GM18511 (cell line): ENCODE measurements at regions not wholly inside any gene's neighbourhood (a gene's known extent, or its start where the extent isn't known, plus 50 kb on each side); places are given as distances from the start of the nearest gene placed in this dataset.
A peak's percentile ranks its signal among the peaks of the same experiment; 100 is the strongest.

Experiments used
- ATAC-seq: cut with Tn5 transposase; IDR thresholded peaks from one replicate; pipeline ENCODE4 v1.9.1; 2021; ENCODE audit warnings: mild to moderate bottlenecking, moderate library complexity; ENCODE audit not compliant: unreplicated experiment

DNA sequence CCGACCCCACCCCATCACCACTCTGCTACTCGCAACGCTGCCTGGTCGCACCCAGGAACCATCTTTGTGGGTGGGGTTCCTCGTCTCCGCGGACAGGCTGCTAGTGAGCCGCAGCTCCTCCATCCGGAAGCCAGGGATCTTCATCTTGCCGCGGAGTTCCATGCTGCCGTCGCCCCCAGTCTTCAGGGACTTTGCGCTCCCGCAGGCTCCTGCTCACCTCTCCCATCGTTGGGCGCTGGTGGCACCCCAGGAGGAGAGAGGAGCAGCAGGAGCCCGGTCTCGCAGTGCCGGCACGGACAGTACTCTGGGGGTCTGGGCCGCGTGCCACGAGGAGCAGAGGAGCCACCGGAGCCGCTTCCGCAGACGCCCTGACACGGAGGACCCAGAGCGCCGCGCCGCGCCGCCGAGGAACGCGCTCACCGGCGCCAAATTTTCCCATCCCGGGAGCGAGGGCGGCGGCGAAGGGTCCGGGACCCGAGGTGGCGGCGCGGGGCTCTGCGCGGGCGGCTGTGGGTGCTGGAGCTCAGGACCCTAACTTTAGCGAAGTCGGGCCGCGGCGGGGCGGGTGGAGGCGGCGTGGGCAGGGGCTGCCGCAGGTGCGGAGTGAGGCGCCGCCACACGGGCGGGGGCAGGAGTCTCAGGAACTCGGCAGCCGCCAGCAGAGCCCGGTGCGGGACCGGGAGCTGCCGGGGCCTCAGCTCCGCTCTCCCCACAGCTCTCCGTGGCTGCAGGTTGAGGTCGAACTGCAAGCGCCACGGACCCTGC is 750.1 kb upstream of the SORCS1 start:
- ATAC-seq = no peak

DNA sequence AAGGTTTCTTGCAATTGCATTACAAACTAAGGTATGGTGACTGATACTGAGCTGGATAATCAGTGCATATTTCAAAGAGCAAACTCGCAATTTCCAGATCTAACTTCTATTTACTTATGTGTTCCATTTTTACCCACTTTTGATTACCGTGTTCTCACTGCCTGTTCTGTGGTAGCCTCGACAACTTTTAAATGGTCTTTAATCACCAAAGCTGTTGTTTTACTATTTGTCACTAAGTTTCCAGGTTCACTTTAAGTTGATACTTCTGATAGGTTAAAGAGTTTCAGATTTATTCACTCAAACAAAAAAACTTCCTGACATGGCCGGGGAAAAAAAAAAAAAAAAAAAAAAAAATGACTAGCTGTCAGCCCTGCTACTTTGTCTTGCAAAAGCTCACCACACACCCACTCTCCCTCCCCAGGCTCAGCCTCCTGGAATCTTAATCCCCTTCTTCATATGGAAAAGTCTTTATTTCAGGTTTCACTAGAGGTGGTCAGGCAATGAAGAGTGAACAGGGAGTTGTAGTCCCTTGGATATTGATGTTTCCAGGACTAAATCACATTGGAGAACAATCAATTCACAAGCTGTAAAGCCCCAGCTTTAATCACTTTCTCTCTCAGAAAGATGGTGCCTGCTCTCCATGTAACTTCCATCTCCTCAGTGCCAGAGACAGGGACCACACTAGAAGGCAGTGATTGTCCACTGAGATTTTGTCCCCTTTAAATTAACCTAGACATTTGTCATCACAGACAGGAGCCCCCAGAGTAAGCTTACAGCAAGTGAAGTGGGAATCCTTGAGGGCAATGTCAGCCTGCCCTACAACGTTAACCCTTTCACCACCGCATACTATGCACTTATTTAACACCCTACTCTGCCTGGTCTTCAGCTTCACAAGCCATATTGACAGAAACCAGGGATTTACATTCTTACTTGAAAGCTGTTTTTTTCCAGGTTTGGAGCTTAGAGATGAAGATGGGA is 749.1 kb upstream of the SORCS1 start:
- ATAC-seq = no peak

DNA sequence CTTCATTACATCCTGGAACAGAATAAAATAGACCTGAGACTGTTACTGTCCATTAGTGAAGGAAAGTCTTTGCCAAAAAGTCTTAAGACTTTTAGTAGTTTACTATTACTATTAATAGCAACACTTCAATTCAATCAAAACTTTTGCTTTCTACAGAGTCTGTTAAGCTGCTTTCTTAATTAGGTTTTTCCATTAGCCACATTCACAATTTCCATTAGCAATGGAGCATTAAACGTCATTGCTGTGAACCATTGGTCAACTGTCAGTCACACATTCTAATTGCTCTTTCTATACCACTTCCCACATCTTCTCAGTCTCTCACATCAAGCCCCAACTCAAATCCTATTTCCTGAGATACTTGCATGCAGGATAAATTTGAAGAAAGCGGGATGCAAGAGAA is 736.6 kb upstream of the SORCS1 start:
- no peak for ATAC-seq

DNA sequence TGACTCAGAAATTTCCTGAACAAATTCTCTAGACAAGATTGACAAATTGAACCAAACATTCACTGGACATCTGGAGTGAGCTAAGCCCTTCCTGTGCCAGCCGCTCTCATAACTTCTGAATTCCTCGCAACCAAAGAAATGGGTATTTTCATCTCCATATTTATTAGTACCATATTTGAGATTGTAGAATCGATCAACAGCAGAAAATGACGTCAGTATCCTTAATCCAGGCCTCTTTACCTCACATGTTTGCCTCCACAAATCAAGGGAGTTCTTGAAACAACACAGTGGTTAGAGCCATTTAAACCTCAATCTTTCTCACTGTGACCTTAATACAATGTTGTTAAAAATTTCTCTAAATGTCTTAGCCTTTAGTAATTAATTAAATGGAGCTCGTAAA is 735.6 kb upstream of the SORCS1 start:
- ATAC-seq = no peak

DNA sequence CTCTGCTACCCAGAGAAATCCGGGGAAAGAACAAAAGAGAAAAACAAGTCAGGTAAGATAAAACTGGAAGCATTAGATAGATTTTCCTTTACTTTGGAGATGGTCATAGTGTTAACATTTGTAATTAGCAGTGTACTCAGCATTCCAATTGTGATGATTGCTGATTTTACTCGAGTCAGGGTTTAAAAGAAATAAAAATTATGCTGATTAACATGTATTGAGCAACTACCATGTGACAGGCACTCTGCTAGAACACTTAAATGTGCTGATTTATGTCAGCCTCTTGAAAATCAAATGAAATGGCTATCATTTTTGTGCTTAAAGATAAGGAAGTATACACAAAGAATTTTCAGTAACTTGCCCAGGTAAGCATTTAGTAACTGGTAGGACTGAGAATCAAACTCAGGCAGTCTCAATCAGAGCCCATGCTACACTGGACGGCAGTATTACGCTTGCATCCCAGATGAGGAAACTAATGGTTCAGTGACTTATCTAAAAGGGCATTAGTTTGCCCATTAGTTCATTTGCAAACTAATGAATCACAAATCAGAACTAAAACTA is 735.1 kb upstream of the SORCS1 start:
- ATAC-seq = no peak

DNA sequence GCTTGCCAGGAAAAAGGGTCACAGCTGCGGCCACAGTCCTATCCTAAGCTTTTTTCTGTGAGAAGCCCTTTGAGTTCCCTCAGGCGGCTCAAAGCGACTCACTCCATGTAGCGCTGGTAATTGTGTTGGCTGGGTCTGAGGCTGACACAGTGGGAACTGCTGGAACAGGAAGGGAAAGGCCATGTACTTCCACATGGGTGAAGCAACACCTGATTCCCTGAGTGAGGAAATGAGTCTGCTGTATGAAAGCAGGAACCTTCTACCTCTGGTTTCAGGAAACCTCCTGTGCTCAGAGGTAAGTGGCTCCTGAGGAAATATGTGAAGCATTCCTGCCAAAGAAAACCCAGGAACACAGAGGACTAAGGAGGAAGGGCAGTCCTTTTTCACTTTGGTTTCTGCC is 734.6 kb upstream of the SORCS1 start:
- no peak for ATAC-seq

DNA sequence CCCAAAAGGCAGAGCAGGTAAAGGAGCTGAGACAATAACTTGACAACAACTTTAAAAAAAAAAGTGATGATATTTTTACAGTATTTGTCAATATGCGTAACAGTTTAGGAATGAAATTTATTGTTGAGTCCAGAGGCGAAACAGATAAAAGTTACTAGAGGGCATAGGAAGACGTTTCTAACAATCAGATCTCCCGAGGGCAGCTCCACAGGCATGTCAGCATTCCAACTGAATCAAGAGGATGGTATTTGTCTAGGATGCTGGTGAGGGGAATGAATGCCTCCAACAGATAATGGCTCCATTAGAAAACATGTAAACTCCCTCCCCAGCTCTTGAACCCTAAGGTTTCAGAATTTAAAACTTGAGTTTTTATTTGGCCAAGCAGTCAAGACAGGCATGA is 733.9 kb upstream of the SORCS1 start:
- no peak for ATAC-seq

DNA sequence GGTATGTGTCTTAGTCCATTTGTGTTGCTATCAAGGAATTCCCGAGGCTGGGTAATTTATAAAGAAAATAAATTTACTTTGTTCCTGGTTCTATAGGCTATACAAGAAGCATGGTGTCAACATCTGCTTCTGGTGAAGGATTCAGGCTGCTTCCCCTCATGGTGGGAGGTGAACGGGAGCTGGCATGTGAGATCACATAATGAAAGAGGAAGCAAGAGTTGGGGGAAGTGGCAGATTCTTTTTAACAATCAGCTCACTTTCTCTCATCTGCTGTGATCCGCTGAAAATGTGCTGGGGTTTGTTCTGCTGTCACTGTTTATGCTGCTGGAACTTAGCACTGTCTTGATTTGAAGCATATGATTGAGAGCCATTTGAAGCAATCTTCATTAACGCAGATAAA is 730.0 kb upstream of the SORCS1 start:
- no peak for ATAC-seq

DNA sequence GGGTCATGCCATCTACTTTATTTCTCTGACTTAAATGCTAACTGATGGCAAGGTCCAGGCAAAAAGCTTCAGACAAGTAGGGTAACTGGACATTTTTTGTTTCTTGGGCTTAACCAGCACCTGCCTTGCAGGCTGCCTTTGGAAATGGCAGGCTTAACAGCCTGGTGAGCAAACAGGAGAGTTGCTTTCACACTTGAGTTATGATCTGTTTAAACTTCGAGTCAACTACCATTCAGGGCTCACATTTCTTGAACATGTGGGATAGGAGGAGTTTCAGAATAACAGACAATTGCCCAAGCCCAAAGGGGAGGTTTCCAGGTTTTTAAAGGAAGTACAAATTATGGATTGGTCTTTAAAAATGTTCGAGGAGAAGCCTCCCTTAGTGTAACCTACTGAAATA is 724.6 kb upstream of the SORCS1 start:
- no peak for ATAC-seq

DNA sequence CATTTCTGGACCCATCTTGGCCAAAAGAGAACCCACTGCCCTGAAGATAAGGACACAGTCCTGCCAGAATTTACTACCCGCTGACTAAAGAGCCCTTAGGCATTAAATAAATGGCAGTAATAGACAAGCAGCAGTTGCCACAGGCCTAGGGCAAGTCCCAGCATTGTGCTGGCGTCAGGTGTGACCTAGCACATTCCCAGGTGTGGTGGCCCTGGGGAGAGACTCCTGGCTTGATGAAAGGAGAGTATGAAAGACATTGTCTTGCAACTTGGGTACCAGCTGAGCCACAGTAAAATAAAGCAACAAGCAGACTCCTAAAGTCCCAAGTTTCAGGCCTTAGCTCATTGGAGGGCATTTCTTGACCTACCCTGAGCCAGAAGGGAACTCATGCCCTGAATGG is 715.7 kb upstream of the SORCS1 start:
- ATAC-seq = no peak

DNA sequence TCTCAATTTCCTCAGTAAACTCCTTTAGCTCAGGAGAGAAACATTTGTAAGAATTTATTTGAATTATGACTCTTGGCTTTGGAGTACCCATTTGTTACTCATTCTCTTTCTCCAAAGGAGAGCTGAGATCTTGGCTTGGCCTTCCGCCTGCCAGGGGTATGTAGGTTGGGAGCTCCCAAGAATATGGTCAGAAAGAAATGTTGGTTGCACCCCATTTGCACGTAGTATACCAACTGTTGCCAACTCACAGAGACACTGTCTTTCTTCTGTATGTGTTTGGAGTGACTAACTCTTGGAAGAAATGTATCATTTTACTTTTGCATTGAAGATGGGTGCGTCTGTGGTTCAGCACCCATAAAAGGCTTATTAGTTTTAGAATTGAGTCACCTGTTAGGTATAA is 708.5 kb upstream of the SORCS1 start:
- no peak for ATAC-seq

DNA sequence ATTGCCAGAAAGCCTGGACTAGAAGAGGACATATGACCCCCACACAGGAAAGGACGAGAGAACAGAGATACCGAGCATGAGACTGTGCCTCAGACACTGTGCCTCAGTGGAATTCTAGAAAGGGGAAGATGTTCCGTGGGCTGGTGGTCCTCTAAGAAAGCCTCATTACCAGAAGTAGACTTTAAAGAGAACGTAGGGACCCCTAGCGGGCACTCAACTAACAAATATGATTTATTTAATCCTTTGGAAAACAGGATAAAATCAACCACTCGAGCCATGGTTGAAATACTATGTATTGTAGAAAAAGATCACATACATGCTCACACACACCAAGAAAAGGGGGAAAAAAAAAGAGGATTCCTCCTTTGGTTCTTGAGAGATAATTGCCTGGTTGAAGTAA is 701.2 kb upstream of the SORCS1 start:
- no peak for ATAC-seq

DNA sequence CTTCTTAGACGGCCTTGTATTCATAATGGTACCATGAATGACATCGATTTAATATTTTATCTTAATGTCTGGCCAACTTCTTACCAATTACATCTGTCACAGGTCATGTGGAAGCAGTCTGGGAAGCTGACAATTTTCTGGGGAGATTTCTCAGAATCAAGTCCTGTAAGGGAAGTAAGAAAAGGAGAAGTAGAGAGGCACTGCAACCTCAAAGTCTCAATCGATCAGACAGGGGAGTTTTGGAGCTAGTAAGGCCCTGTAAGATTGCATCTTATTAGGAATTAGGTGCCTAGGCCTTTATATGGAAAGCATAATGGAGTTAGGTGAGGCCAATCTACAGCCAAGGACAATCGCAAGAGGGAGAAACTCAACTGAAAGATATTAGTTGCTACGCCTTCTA is 694.6 kb upstream of the SORCS1 start:
- ATAC-seq = no peak

DNA sequence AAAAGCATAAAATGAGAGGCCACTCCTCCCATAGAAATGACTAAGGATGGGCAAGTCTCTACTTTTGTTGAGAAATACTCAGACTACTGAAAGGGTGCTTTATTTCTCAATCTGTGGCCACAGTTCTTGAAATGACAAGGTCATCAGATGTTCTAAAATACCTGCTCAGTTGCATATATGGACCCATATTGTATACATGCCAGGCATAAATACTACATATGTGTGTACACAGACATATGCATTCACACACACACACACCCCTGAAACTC is 691.5 kb upstream of the SORCS1 start:
- no peak for ATAC-seq

DNA sequence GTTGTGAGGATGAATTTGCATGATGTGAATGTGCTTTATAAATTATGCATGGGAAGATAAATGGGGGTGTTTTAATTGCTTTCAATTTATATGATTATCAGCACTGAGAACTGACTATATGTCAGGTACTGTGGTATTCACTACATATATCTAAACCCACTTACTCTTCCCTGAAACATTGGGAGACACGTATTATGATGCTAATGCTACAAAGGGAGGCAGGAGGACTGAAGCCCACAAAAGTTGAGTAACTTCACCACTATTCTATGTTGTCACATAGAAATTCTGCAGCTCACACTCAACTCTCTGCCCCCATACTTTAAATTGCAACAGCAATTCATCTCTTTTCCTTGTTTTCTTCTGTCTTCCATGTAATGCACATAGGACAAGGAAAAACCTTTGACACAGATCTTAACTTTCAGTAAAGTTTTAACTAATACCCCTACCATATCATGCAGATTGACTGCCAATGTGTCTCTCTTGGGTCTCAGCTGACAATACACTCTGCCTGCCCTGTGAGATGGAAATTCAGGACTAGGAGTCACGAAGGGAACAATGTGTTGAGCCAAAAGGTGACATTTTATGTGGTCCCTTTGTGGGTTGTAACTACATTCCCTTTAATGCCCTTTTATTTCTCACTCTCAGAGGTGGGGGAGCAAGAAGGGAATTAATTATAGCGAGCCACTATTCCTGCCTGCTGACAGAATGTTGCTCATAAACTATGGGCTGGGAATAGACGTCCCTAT is 691.0 kb upstream of the SORCS1 start:
- no peak for ATAC-seq

DNA sequence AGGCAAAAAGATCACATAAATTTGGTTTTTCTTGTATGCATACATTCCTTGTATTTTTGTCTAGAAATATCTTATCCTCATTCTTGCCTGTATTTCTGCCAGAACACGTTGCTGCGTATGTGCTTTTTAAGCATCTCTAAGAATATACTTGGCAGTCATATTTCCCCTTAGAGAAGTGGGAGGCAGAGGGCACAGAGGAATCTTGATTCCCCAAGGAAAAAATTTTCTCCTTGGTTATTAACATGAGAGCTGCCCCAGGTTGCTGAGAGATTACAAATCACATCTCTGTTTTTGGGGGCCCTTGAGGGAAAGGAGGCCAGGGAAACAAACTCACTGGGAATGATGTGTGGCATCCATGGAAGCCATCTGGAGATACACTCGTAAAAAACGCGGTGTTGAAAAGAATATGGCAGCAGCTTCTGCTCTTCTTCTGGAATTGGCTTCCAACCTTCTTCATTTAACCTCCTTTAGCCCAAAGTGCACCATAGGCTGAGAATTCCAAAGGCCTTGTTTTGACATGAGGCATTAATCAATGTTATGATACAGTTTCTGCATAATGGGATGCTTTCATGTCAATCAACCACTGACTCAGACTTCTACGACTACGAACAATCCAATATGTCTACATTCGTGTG is 684.3 kb upstream of the SORCS1 start:
- no peak for ATAC-seq

DNA sequence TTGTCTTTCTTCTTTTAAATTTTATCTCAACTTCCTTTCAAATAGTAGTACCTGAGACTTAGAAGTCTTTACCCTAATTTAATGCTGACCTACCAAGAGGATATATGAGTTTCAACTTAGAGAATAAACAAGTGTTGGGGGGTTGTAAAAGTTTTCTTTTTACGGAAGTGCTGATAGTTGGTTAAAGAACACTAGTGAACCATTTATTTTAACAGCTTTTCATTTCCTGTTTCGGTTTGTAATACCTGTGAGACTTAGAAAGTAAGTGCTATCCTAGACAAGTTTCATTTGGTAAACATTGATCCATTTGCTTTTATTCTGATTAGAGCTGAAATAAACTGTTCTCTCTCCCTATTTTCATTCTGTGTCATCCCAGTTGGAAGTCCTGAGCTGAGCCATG is 683.1 kb upstream of the SORCS1 start:
- peak; percentile 52 for ATAC-seq

DNA sequence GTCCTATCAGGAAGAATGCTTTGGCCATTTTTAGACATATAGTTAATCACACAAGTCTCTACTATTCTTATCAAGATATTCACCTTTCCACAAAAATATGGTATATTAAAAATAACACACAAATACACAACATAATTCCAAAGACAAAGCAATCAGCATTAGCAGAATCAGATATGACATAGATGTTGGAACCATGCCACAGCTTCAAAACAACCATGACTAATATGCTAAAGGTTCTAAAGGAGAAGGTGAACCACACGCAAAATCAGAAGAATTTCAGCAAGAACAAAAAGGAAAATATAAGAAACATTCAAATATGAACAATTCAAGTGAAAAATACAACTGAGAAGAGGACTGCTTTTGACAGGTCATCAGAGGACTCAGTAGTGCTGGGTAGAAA is 670.2 kb upstream of the SORCS1 start:
- ATAC-seq = no peak

DNA sequence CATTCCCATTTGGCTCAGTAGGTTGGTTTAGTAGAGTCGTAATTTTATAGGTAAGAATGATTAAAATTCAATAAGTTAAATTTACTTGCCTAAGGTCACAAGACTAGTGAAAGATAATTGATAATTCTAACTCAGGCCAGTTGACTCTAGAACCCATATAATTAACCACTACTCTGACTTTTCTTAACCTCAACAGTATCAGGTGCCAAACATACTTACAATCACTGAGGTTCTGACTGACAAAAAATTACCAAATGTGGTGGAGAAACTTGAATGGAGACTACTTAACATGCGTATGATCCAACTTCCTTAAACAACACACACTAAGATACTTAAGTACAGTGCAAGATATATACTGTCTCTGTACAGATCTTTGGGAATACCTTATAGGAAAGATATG is 667.3 kb upstream of the SORCS1 start:
- no peak for ATAC-seq

DNA sequence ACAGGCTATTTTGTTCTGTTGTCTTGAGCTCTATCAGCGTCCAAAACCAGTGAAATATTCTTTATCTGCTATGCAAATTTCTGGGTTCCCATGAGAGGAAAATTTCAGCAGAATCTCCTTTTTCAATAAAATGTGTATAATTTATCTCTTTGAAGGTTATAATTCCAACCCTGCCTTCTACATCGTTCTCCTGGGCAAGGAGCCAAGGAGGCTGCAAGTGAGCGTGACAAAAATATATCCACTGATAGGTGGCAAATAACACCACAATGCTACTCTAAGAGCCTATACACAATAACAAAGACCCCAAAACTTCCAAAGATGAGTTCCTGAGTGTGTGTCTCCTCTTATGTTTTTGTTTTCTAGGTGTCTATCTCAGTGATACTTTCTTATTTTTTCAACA is 664.7 kb upstream of the SORCS1 start:
- ATAC-seq = no peak

DNA sequence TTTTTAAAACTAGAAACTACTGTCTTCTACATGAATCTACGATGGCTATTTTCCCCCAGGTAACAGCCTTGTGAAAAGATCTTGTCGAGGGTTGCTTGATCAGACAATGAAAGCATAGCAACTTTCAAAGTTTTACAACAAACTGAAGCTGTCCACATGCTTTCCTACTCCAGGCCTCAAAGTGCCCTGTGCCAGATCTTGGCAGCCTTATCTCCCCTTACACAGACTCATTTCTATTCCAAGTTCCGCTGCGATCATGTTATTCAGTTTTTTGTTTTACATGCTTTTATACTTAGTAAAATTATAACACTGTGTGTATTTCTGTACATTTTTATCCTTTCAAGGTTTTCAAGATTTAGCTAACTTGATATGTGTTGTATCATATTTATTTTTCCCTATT is 661.7 kb upstream of the SORCS1 start:
- no peak for ATAC-seq
